GM12878 (cell line): ENCODE measurements at regions not wholly inside any gene's neighbourhood (a gene's known extent, or its start where the extent isn't known, plus 50 kb on each side); places are given as distances from the start of the nearest gene placed in this dataset.

ENCODE experiments used
- ATAC-seq: fragments of 200-7000 bp; cut with Tn5 transposase; 3 replicates; pipeline ENCODE4 v1.9.1; 2020; ENCODE audit warnings: mild to moderate bottlenecking, moderate library complexity
- BruUV-seq: library from RNA; stranded (reverse); fragments of 400-500 nt; replicated peaks from 2 replicates; lab custom pipeline; 2021; lab: Mats Ljungman, UMichigan
- CTCF ChIA-PET: fragments of 300-600 bp; sonication (Branson Sonifier 250); formaldehyde crosslinking; extraction: SDS; loops from one replicate; lab custom pipeline; 2021; ENCODE audit warnings: inconsistent platforms; lab: Yijun Ruan, JAX
- POLR2A ChIA-PET: fragments of 350-600 bp; formaldehyde crosslinking; extraction: SDS; loops from one replicate; lab custom pipeline; 2021; ENCODE audit warnings: inconsistent platforms; lab: Charles Lee
- RAD21 ChIA-PET: fragments of 300-600 bp; sonication (Branson Sonifier 250); formaldehyde crosslinking; loops from one replicate; lab custom pipeline; 2023; ENCODE audit warnings: antibody characterized with exemption; ENCODE audit not compliant: unreplicated experiment; lab: Charles Lee
- SMC1A ChIA-PET: fragments of 300-600 bp; sonication (Branson Sonifier 250); formaldehyde crosslinking; loops from one replicate; lab custom pipeline; 2023; ENCODE audit not compliant: unreplicated experiment, uncharacterized antibody; lab: Charles Lee
- DNase-seq: peaks from one replicate; pipeline ENCODE4 v3.0.0-alpha.2; 2011; ENCODE audit warnings: low read depth, low spot score
- FAIRE-seq: peaks from 3 replicates; lab custom pipeline; 2011; peaks lifted over from hg19 to GRCh38; lab: Jason Lieb, UNC
- H2AFZ ChIP-seq: 2 replicates; pipeline ENCODE4 v1.6.0; 2011; ENCODE audit warnings: low read depth, low read length, control low read depth; ENCODE audit not compliant: control insufficient read depth
- H3K27ac ChIP-seq: 2 replicates; pipeline ENCODE4 v1.5.1; 2011; ENCODE audit warnings: control low read depth; ENCODE audit not compliant: control insufficient read depth, insufficient read depth
- H3K27me3 ChIP-seq, 2 experiments: replicated peaks in 1 of 2; 2 replicates each; pipeline versions ENCODE4 v1.6.0 to v1.6.1; 2011; ENCODE audit warnings: low read length in 1 of 2; ENCODE audit not compliant: control insufficient read depth in 2 of 2, insufficient read depth in 2 of 2
- H3K36me3 ChIP-seq, 2 experiments: 2 replicates each; pipeline ENCODE4 v1.5.1; 2011; ENCODE audit warnings: low read length in 1 of 2; ENCODE audit not compliant: control insufficient read depth in 2 of 2, insufficient read depth in 2 of 2
- H3K4me1 ChIP-seq: 2 replicates; pipeline ENCODE4 v1.6.1; 2011; ENCODE audit warnings: mild to moderate bottlenecking, low read length, moderate library complexity, mixed read lengths; ENCODE audit not compliant: control insufficient read depth, insufficient read depth
- H3K4me2 ChIP-seq: 2 replicates; pipeline ENCODE4 v1.6.0; 2011; ENCODE audit warnings: control low read depth; ENCODE audit not compliant: control insufficient read depth, insufficient read depth
- H3K4me3 ChIP-seq: fragments of 200-600 bp; sonication (generic); 2 replicates; pipeline ENCODE4 v1.5.1; 2016
- H3K79me2 ChIP-seq: 2 replicates; pipeline ENCODE4 v1.6.0; 2011; ENCODE audit warnings: low read length; ENCODE audit not compliant: control insufficient read depth, insufficient read depth
- H3K9ac ChIP-seq: 2 replicates; pipeline ENCODE4 v1.8.0; 2011; ENCODE audit warnings: low read length, control low read depth, mixed read lengths; ENCODE audit not compliant: control insufficient read depth, insufficient read depth
- H3K9me3 ChIP-seq: replicated peaks from 3 replicates; pipeline ENCODE4 v1.5.1; 2011; ENCODE audit warnings: mild to moderate bottlenecking, low read length; ENCODE audit not compliant: control insufficient read depth, insufficient read depth
- H4K20me1 ChIP-seq: 2 replicates; pipeline ENCODE4 v1.6.0; 2011; ENCODE audit not compliant: control insufficient read depth, insufficient read depth
- HCFC1 ChIP-seq: fragments of 150-350 bp; IDR thresholded peaks from 2 replicates; pipeline ENCODE4 v1.6.1; 2014; ENCODE audit warnings: low read length
- NFYA ChIP-seq: IDR thresholded peaks from 2 replicates; pipeline ENCODE4 v1.6.1; 2011; ENCODE audit warnings: low read depth, mild to moderate bottlenecking, low read length, improper control_type of control experiment, borderline replicate concordance
- RB1 ChIP-seq: fragments of 450-650 bp; formaldehyde crosslinking; IDR thresholded peaks from 2 replicates; pipeline ENCODE4 v1.6.1; 2017; ENCODE audit warnings: mild to moderate bottlenecking, borderline replicate concordance
- SMAD5 ChIP-seq: IDR thresholded peaks from 2 replicates; pipeline ENCODE4 v1.6.1; 2016; ENCODE audit warnings: antibody characterized with exemption, low read depth
- STAT1 ChIP-seq: fragments of 450-650 bp; conservative IDR thresholded peaks from 2 replicates; pipeline ENCODE4 v1.6.1; 2014; ENCODE audit warnings: antibody characterized with exemption, mild to moderate bottlenecking
- TCF12 ChIP-seq: IDR thresholded peaks from 2 replicates; pipeline ENCODE4 v1.6.1; 2011; ENCODE audit warnings: low read depth, mild to moderate bottlenecking, low read length
- ZSCAN29 ChIP-seq: fragments of 450-650 bp; IDR thresholded peaks from 2 replicates; pipeline ENCODE4 v1.6.1; 2017; ENCODE audit warnings: mild to moderate bottlenecking, moderate library complexity
- WGBS: methylation state at CpG from one replicate; pipeline ENCODE4 v1.1.6; 2016; ENCODE audit warnings: low lambda C conversion rate; ENCODE audit not compliant: insufficient replicate concordance, insufficient coverage; ENCODE audit errors: missing lambda C conversion rate; 5-methylcytosine and 5-hydroxymethylcytosine counted together
- in situ Hi-C: fragments of 300-500 bp; cut with MboI; formaldehyde crosslinking; loops from 9 replicates; pipeline ENCODE4 v1.14.3; 2018; ENCODE audit warnings: mixed read lengths
- intact Hi-C: fragments of 100-400 bp; cut with micrococcal nuclease; formaldehyde crosslinking; loops from one replicate; pipeline ENCODE4 v1.14.2; 2022; ENCODE audit not compliant: unreplicated experiment
- TF ChIP-seq, protein P1 (sequence below): fragments of 450-650 bp; IDR thresholded peaks from 2 replicates; pipeline ENCODE4 v1.6.1; 2018; ENCODE audit warnings: borderline replicate concordance, mild to moderate bottlenecking; ENCODE audit not compliant: partially characterized antibody
- TF ChIP-seq, protein P2 (sequence below): fragments of 450-650 bp; IDR thresholded peaks from 2 replicates; pipeline ENCODE4 v1.6.1; 2017; ENCODE audit warnings: mild to moderate bottlenecking, moderate library complexity
- TF ChIP-seq, protein P3 (sequence below): IDR thresholded peaks from 2 replicates; pipeline ENCODE4 v1.6.1; 2011; ENCODE audit warnings: low read depth, mild to moderate bottlenecking, low read length, moderate library complexity, borderline replicate concordance; ENCODE audit errors: extremely low read depth

GRCh38 chr3:41140242-41140641 is 59.1 kb upstream of the CTNNB1 start:
- Histone ChIP-seq H3K9ac (no peak overlapping the region), H4K20me1 (no peaks in the 10 kb centered on the region), H3K4me3 (no peak overlapping the region), H3K4me1 (no peaks in the 10 kb centered on the region), H3K9me3 (no peaks in the 10 kb centered on the region), H3K27me3 (no peaks in the 10 kb centered on the region), H3K4me2 (no peak overlapping the region), H2AFZ (no peak overlapping the region), H3K27ac (no peak overlapping the region), H3K79me2 (no peaks in the 10 kb centered on the region), H3K36me3 (no peaks in the 10 kb centered on the region)
- FAIRE-seq (no peak), DNase-seq (no peak), ATAC-seq (no peak)
- in situ Hi-C loops, result no loop called here
- SMC1A ChIA-PET, result no interaction called here
- TF ChIP-seq NFYA (no peak), HCFC1 (no peak), RB1 (no peak), SMAD5 (no peak), STAT1 (no peak), TCF12 (no peak), ZSCAN29 (no peak)
- TF ChIP-seq, protein P1, sequence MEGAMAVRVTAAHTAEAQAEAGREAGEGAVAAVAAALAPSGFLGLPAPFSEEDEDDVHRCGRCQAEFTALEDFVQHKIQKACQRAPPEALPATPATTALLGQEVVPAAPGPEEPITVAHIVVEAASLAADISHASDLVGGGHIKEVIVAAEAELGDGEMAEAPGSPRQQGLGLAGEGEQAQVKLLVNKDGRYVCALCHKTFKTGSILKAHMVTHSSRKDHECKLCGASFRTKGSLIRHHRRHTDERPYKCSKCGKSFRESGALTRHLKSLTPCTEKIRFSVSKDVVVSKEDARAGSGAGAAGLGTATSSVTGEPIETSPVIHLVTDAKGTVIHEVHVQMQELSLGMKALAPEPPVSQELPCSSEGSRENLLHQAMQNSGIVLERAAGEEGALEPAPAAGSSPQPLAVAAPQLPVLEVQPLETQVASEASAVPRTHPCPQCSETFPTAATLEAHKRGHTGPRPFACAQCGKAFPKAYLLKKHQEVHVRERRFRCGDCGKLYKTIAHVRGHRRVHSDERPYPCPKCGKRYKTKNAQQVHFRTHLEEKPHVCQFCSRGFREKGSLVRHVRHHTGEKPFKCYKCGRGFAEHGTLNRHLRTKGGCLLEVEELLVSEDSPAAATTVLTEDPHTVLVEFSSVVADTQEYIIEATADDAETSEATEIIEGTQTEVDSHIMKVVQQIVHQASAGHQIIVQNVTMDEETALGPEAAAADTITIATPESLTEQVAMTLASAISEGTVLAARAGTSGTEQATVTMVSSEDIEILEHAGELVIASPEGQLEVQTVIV, result no peak
- TF ChIP-seq, protein P2, sequence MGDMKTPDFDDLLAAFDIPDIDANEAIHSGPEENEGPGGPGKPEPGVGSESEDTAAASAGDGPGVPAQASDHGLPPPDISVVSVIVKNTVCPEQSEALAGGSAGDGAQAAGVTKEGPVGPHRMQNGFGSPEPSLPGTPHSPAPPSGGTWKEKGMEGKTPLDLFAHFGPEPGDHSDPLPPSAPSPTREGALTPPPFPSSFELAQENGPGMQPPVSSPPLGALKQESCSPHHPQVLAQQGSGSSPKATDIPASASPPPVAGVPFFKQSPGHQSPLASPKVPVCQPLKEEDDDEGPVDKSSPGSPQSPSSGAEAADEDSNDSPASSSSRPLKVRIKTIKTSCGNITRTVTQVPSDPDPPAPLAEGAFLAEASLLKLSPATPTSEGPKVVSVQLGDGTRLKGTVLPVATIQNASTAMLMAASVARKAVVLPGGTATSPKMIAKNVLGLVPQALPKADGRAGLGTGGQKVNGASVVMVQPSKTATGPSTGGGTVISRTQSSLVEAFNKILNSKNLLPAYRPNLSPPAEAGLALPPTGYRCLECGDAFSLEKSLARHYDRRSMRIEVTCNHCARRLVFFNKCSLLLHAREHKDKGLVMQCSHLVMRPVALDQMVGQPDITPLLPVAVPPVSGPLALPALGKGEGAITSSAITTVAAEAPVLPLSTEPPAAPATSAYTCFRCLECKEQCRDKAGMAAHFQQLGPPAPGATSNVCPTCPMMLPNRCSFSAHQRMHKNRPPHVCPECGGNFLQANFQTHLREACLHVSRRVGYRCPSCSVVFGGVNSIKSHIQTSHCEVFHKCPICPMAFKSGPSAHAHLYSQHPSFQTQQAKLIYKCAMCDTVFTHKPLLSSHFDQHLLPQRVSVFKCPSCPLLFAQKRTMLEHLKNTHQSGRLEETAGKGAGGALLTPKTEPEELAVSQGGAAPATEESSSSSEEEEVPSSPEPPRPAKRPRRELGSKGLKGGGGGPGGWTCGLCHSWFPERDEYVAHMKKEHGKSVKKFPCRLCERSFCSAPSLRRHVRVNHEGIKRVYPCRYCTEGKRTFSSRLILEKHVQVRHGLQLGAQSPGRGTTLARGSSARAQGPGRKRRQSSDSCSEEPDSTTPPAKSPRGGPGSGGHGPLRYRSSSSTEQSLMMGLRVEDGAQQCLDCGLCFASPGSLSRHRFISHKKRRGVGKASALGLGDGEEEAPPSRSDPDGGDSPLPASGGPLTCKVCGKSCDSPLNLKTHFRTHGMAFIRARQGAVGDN, result no peak
- TF ChIP-seq, protein P3, sequence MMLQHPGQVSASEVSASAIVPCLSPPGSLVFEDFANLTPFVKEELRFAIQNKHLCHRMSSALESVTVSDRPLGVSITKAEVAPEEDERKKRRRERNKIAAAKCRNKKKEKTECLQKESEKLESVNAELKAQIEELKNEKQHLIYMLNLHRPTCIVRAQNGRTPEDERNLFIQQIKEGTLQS, result no peak
- no TSS peak for BruUV-seq
- 27% methylated on average over 3 of the region's 3 CpGs for WGBS
- POLR2A ChIA-PET, result no interaction called here
- intact Hi-C loops, result no loop called here
- RAD21 ChIA-PET, result no interaction called here
- CTCF ChIA-PET, result no interaction called here
